ENCODE measurements at regions not wholly inside any gene's neighbourhood (a gene's known extent, or its start where the extent isn't known, plus 50 kb on each side); places are given as distances from the start of the nearest gene placed in this dataset.

GRCh38 chr6:139695361-139695760 lies 320.9 kb upstream of the CITED2 start:
- TF ChIP-seq CTCF (IDR thresholded peaks at IDR 0.05), result no peak
- TF ChIP-seq POLR2A (IDR thresholded peaks at IDR 0.05), result no peak

Data from Peyer's patch (tissue), 4 donors.